AG04450 (cell line): ENCODE measurements at regions not wholly inside any gene's neighbourhood (a gene's known extent, or its start where the extent isn't known, plus 50 kb on each side); places are given as distances from the start of the nearest gene placed in this dataset.

ENCODE experiments used
- CTCF ChIA-PET: fragments of 300-600, 350-600 bp; formaldehyde crosslinking; extraction: SDS; loops from one replicate; lab custom pipeline; 2022; ENCODE audit warnings: antibody characterized with exemption, inconsistent platforms; lab: Charles Lee
- POLR2A ChIA-PET: fragments of 350-600 bp; formaldehyde crosslinking; extraction: SDS; loops from one replicate; lab custom pipeline; 2021; ENCODE audit warnings: antibody characterized with exemption, inconsistent platforms; lab: Yijun Ruan, JAX
- DNase-seq: peaks from one replicate; pipeline ENCODE4 v3.0.0-alpha.2; 2011; ENCODE audit warnings: low read depth, low spot score
- H3K27ac ChIP-seq: one replicate; pipeline ENCODE4 v1.5.1; 2012; ENCODE audit warnings: low read depth, low read length, control low read depth
- H3K27me3 ChIP-seq: one replicate; pipeline ENCODE4 v1.6.0; 2012; ENCODE audit warnings: low read length; ENCODE audit not compliant: control insufficient read depth, insufficient read depth
- H3K4me3 ChIP-seq: 2 replicates; pipeline ENCODE4 v1.5.1; 2011; ENCODE audit warnings: mild to moderate bottlenecking, low read depth, low read length, control low read depth
- H3K9me3 ChIP-seq: 2 replicates; pipeline ENCODE4 v1.5.1; 2012; ENCODE audit warnings: low read length; ENCODE audit not compliant: control insufficient read depth, insufficient read depth
- TF ChIP-seq, protein P1 (sequence below): IDR thresholded peaks from 2 replicates; pipeline ENCODE4 v1.5.1; 2011; ENCODE audit warnings: low read depth, low read length, control low read depth, inconsistent platforms

DNA sequence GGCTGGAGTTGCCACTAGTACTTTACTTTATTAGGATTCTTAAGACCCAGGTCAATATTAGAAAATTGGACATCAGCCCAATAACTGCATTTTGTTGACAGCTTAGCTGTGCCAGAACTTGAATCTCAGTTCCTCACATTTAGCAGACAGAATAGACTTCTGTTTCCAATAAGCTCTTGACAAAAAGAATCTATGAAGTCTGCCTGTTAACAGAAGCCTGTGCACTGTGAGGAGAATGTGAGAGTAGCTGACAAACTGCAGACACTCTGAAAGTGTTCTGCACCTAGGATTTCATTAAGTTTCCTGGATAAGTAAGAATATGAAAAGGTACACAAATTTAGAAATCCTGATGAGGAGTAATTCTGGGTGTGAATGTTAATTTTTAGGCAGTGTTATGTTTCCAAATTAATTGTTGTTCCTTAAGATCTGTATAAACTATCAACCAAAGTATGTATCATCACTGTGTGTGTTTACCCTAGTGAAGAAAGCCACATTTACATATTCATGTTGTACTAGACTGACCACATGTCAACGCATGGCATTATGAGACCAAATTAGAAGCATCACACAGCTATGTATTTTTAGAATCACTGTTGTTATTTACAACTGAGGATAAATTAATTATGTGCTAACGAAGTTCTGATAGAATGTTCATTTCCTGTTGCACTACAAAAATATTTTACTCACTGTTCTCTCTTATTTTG lies 756.4 kb upstream of the IGFBP7 start:
- no peak for DNase-seq
- Histone ChIP-seq H3K27ac (no peak overlapping the region), H3K27me3 (no peaks in the 10 kb centered on the region), H3K4me3 (no peak overlapping the region), H3K9me3 (no peaks in the 10 kb centered on the region)
- CTCF ChIA-PET: no interaction called here
- TF ChIP-seq, protein P1, sequence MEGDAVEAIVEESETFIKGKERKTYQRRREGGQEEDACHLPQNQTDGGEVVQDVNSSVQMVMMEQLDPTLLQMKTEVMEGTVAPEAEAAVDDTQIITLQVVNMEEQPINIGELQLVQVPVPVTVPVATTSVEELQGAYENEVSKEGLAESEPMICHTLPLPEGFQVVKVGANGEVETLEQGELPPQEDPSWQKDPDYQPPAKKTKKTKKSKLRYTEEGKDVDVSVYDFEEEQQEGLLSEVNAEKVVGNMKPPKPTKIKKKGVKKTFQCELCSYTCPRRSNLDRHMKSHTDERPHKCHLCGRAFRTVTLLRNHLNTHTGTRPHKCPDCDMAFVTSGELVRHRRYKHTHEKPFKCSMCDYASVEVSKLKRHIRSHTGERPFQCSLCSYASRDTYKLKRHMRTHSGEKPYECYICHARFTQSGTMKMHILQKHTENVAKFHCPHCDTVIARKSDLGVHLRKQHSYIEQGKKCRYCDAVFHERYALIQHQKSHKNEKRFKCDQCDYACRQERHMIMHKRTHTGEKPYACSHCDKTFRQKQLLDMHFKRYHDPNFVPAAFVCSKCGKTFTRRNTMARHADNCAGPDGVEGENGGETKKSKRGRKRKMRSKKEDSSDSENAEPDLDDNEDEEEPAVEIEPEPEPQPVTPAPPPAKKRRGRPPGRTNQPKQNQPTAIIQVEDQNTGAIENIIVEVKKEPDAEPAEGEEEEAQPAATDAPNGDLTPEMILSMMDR: no peak
- POLR2A ChIA-PET: no interaction called here

DNA sequence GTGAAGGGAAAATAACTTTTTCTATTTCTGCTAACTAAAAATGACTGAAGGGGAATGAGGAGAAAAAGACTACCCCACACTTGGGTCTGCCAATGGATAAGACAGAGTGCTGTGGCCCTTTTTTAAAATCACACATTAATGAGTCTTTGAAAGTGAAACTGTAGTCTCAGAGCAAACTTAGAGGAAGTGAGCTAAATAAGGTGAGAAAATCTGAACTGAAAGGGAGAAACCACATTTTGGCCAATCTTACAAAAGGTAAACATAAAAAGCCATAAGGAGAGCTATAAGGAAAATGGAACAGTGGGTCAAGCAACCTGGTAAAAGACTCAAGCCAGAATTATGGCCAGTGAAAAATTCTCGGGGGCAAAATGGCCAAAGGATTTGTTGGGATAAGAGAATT lies 755.1 kb upstream of the IGFBP7 start:
- Histone ChIP-seq H3K9me3 (no peaks in the 10 kb centered on the region), H3K4me3 (no peak overlapping the region), H3K27me3 (no peaks in the 10 kb centered on the region), H3K27ac (no peak overlapping the region)
- CTCF ChIA-PET: no interaction called here
- no peak for DNase-seq
- POLR2A ChIA-PET: no interaction called here
- TF ChIP-seq, protein P1: no peak

GRCh38 chr4:57854748-57855147 lies 744.6 kb upstream of the IGFBP7 start:
- TF ChIP-seq, protein P1: no peak
- ChIA-PET POLR2A (no interaction called here), CTCF (no interaction called here)
- H3K27me3 ChIP-seq: no peaks in the 10 kb centered on the region
- no peak overlapping the region for H3K4me3 ChIP-seq
- H3K27ac ChIP-seq: no peak overlapping the region
- H3K9me3 ChIP-seq: no peaks in the 10 kb centered on the region
- DNase-seq: no peak

GRCh38 chr4:57850141-57850540 lies 740.0 kb upstream of the IGFBP7 start:
- no peak for DNase-seq
- Histone ChIP-seq H3K27me3 (no peaks in the 10 kb centered on the region), H3K27ac (no peak overlapping the region), H3K4me3 (no peak overlapping the region), H3K9me3 (no peaks in the 10 kb centered on the region)
- ChIA-PET CTCF (no interaction called here), POLR2A (no interaction called here)
- TF ChIP-seq, protein P1: no peak

GRCh38 chr4:57832083-57832482 lies 721.9 kb upstream of the IGFBP7 start:
- ChIA-PET POLR2A (no interaction called here), CTCF (no interaction called here)
- Histone ChIP-seq H3K27ac (no peak overlapping the region), H3K4me3 (no peak overlapping the region), H3K27me3 (no peaks in the 10 kb centered on the region), H3K9me3 (no peaks in the 10 kb centered on the region)
- DNase-seq: no peak
- TF ChIP-seq, protein P1: no peak
